ENCODE measurements at regions not wholly inside any gene's neighbourhood (a gene's known extent, or its start where the extent isn't known, plus 50 kb on each side); places are given as distances from the start of the nearest gene placed in this dataset.

GRCh38 chr2:181281206-181281832, 175.9 kb upstream of the ITGA4 start:
- no peaks in the 10 kb centered on the region for H3K9me3 ChIP-seq (ENCODE audit: low read length)
- H3K9ac ChIP-seq (ENCODE audit: insufficient read depth, low read depth, low read length), result no peak overlapping the region
- H3K4me1 ChIP-seq (ENCODE audit: insufficient read depth, low read length), result no peaks in the 10 kb centered on the region
- ATAC-seq (no peak), FAIRE-seq (no peak), DNase-seq (ENCODE audit: low spot score) (no peak)
- no peak overlapping the region for H2AFZ ChIP-seq (ENCODE audit: low read length)
- H3K27me3 ChIP-seq (ENCODE audit: control insufficient read depth in 1 of 2, insufficient read depth in 2 of 2, low read length in 2 of 2), result no peaks in the 10 kb centered on the region
- no peak overlapping the region for H3K4me2 ChIP-seq (ENCODE audit: low read depth, low read length)
- 36% methylated on average over 2 of the region's 2 CpGs for WGBS (ENCODE audit: low lambda C conversion rate)
- no peak overlapping the region for H3K27ac ChIP-seq (ENCODE audit: extremely low read length, insufficient read depth, low read length)
- no peaks in the 10 kb centered on the region for H3K79me2 ChIP-seq (ENCODE audit: insufficient read depth, low read length)
- POLR2A ChIA-PET, result no interaction called here
- intact Hi-C loops (cut with micrococcal nuclease; ENCODE audit: unreplicated experiment) (no loop called here), in situ Hi-C loops (cut with HindIII; ENCODE audit: extremely low pct_ligation_motif_present, low pct_unique_long_range_greater_than_20kb) (no loop called here)
- CTCF ChIA-PET (ENCODE audit: low intra/inter-chr PET ratio, low total read pairs), result no interaction called here
- TF ChIP-seq SNAPC2 (CRISPR knock-in tag; IDR thresholded peaks at IDR 0.05) (no peak), ZNF547 (CRISPR knock-in tag; IDR thresholded peaks at IDR 0.05) (no peak), TCF7 (IDR thresholded peaks at IDR 0.05; ENCODE audit: low read depth) (no peak), ZNF30 (CRISPR knock-in tag; IDR thresholded peaks at IDR 0.05) (no peak), HNRNPL (IDR thresholded peaks at IDR 0.05; ENCODE audit: low read depth, low read length) (no peak), GFI1 (CRISPR knock-in tag; IDR thresholded peaks at IDR 0.05; ENCODE audit: borderline replicate concordance) (no peak), ZNF317 (CRISPR knock-in tag; IDR thresholded peaks at IDR 0.05) (no peak), MXD1 (CRISPR knock-in tag; IDR thresholded peaks at IDR 0.05) (no peak), BRCA1 (CRISPR knock-in tag; IDR thresholded peaks at IDR 0.05) (no peak), BORCS8-MEF2B (CRISPR knock-in tag; IDR thresholded peaks at IDR 0.05) (no peak), ETV5 (CRISPR knock-in tag; IDR thresholded peaks at IDR 0.05; ENCODE audit: borderline replicate concordance) (no peak), SKI (IDR thresholded peaks at IDR 0.05; ENCODE audit: partially characterized antibody) (no peak), HMG20A (CRISPR knock-in tag; IDR thresholded peaks at IDR 0.05; ENCODE audit: borderline replicate concordance) (no peak), SP1 (IDR thresholded peaks at IDR 0.05) (no peak), SP1 (CRISPR knock-in tag; IDR thresholded peaks at IDR 0.05) (no peak), REL (CRISPR knock-in tag; conservative IDR thresholded peaks at IDR 0.05) (no peak), ZNF432 (CRISPR knock-in tag; IDR thresholded peaks at IDR 0.05; ENCODE audit: borderline replicate concordance) (no peak), ZNF614 (CRISPR knock-in tag; IDR thresholded peaks at IDR 0.05; ENCODE audit: borderline replicate concordance) (no peak)
- H4K20me1 ChIP-seq (ENCODE audit: insufficient read depth, low read length), result no peaks in the 10 kb centered on the region
- H3K4me3 ChIP-seq (replicated peaks in 1 of 3; ENCODE audit: insufficient read depth in 1 of 3, low read depth in 2 of 3, low read length in 3 of 3), result no peak overlapping the region
- no TSS peak for BruUV-seq (replicated peaks)
- no peaks in the 10 kb centered on the region for H3K36me3 ChIP-seq (replicated peaks in 1 of 2; ENCODE audit: control insufficient read depth in 1 of 2, insufficient read depth in 2 of 2, low read length in 2 of 2)

All from HepG2 (cell line).